Body of pancreas (tissue), 4 donors: ENCODE measurements at regions not wholly inside any gene's neighbourhood (a gene's known extent, or its start where the extent isn't known, plus 50 kb on each side); places are given as distances from the start of the nearest gene placed in this dataset.

Source experiments
- CTCF ChIP-seq, 7 experiments: fragments of 450-650 bp in 4 of 7; fragments of 200-600 bp in 3 of 7; sonication (generic) in 3 of 7; IDR thresholded peaks; one replicate each; pipeline ENCODE4 v1.5.1; 2016 to 2019; ENCODE audit warnings: antibody characterized with exemption in 7 of 7
- POLR2A ChIP-seq, 3 donors: fragments of 450-650 bp; IDR thresholded peaks; one replicate each; pipeline ENCODE4 v1.6.1; 2016; ENCODE audit warnings: antibody characterized with exemption in 3 of 3, mild to moderate bottlenecking in 2 of 3

- TF ChIP-seq CTCF (IDR thresholded peaks at IDR 0.05): no peak
- TF ChIP-seq POLR2A (IDR thresholded peaks at IDR 0.05): no peak
Measured at GRCh38 chr2:198873503-198874471, 584.0 kb downstream of the SATB2 start.
